ENCODE measurements at regions not wholly inside any gene's neighbourhood (a gene's known extent, or its start where the extent isn't known, plus 50 kb on each side); places are given as distances from the start of the nearest gene placed in this dataset.

- H3K4me1 Mint-ChIP-seq, result no peaks in the 10 kb centered on the region
- no peak overlapping the region for H3K4me3 Mint-ChIP-seq
- H3K27ac Mint-ChIP-seq, result no peak overlapping the region
- no peaks in the 10 kb centered on the region for H3K27me3 Mint-ChIP-seq (ENCODE audit: low read depth, poor library complexity)
- no peak for DNase-seq
- no peaks in the 10 kb centered on the region for H3K9me3 Mint-ChIP-seq
- no peaks in the 10 kb centered on the region for H3K36me3 Mint-ChIP-seq (ENCODE audit: low read depth)
- no peak for TF ChIP-seq CTCF (IDR thresholded peaks at IDR 0.05)
These were observed 665.6 kb upstream of the UBE2E2 start for GRCh38 chr3:22537560-22537959.

GRCh38 chr3:22542311-22542710, 660.8 kb upstream of the UBE2E2 start:
- Mint-ChIP-seq H3K27ac (no peak overlapping the region), H3K36me3 (ENCODE audit: low read depth) (no peaks in the 10 kb centered on the region), H3K9me3 (peaks cover 4% of the 10 kb centered on the region), H3K4me1 (no peaks in the 10 kb centered on the region), H3K27me3 (ENCODE audit: low read depth, poor library complexity) (no peaks in the 10 kb centered on the region), H3K4me3 (no peak overlapping the region)
- no peak for TF ChIP-seq CTCF (IDR thresholded peaks at IDR 0.05)
- no peak for DNase-seq

GRCh38 chr3:22555753-22556435, 647.2 kb upstream of the UBE2E2 start:
- Mint-ChIP-seq H3K27me3 (ENCODE audit: low read depth, poor library complexity) (peaks cover 4% of the 10 kb centered on the region), H3K9me3 (no peaks in the 10 kb centered on the region), H3K36me3 (ENCODE audit: low read depth) (no peaks in the 10 kb centered on the region), H3K4me1 (no peaks in the 10 kb centered on the region), H3K4me3 (no peak overlapping the region), H3K27ac (no peak overlapping the region)
- TF ChIP-seq CTCF (IDR thresholded peaks at IDR 0.05), result no peak
- DNase-seq, result no peak

DNA sequence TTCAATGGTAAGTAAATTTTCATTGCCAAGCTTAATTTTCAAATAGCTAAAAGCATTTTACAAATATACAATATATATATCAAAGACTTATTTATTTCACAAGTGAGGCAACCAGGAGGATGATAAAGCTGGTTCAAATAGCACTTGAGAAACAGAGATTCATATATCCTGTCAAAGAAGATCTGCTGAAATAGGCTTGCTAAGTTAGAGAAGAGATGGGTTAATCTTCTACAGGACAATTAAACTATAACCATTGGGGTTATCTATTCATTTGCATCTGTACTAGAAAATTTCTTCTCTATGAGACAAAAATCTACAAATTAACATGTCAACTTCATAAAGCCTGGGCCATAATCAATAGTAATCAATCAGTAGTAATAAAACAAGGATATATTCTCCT, 637.7 kb upstream of the UBE2E2 start:
- H3K4me3 Mint-ChIP-seq, result no peak overlapping the region
- TF ChIP-seq CTCF (IDR thresholded peaks at IDR 0.05), result no peak
- H3K36me3 Mint-ChIP-seq (ENCODE audit: low read depth), result no peaks in the 10 kb centered on the region
- no peak for DNase-seq
- H3K27me3 Mint-ChIP-seq (ENCODE audit: low read depth, poor library complexity), result no peaks in the 10 kb centered on the region
- no peaks in the 10 kb centered on the region for H3K9me3 Mint-ChIP-seq
- H3K4me1 Mint-ChIP-seq, result no peaks in the 10 kb centered on the region
- H3K27ac Mint-ChIP-seq, result no peak overlapping the region

DNA sequence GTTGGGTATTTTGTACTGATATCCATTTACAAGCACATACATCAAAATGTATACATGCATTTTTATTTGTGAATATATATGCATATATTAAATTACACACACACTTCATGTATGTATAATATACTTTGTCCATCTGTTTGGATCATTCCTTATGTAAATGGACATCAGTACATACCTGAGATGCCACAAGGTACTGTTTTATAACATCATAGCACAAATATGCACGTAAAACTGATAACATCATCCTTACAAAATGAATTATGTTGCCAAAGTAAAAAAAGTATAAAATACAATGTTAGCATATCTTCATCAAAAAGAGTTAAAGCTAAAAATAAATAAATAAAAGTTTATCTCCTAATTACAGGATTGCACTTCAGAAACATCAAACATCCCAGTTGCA, 634.8 kb upstream of the UBE2E2 start:
- DNase-seq, result no peak
- Mint-ChIP-seq H3K4me1 (no peaks in the 10 kb centered on the region), H3K27ac (no peak overlapping the region), H3K4me3 (no peak overlapping the region), H3K27me3 (ENCODE audit: low read depth, poor library complexity) (no peaks in the 10 kb centered on the region), H3K9me3 (no peaks in the 10 kb centered on the region), H3K36me3 (ENCODE audit: low read depth) (no peaks in the 10 kb centered on the region)
- no peak for TF ChIP-seq CTCF (IDR thresholded peaks at IDR 0.05)

DNA sequence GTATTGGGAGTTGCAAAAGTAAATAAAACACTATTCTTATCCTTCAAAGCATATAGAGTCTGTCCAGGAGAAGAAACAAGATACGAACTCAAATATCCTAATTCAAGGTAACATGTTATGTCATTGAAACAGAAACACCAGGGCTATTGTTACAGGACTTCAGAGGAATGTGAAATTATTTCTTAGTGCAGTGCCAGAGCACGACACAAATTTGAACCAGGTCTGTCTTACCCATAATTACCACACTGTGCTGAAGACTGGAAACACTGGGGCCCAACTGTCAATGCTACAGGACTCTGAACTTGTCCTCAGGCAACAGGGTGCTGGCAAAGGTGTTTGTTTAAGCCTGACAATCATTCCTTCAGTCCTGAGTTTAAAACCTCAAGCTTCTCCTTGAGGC, 633.6 kb upstream of the UBE2E2 start:
- no peaks in the 10 kb centered on the region for H3K36me3 Mint-ChIP-seq (ENCODE audit: low read depth)
- no peaks in the 10 kb centered on the region for H3K9me3 Mint-ChIP-seq
- H3K4me1 Mint-ChIP-seq, result no peaks in the 10 kb centered on the region
- no peak for TF ChIP-seq CTCF (IDR thresholded peaks at IDR 0.05)
- H3K27ac Mint-ChIP-seq, result no peak overlapping the region
- H3K4me3 Mint-ChIP-seq, result no peak overlapping the region
- no peak for DNase-seq
- H3K27me3 Mint-ChIP-seq (ENCODE audit: low read depth, poor library complexity), result no peaks in the 10 kb centered on the region

Measured in nephron progenitor cell (in vitro differentiated cells).